Stimulated activated CD8-positive, alpha-beta memory T cell treated with anti-CD3 and anti-CD28 coated beads, Interleukin-15, amount 100 ng/mL, for 4 hours (primary cell): ENCODE measurements at regions not wholly inside any gene's neighbourhood (a gene's known extent, or its start where the extent isn't known, plus 50 kb on each side); places are given as distances from the start of the nearest gene placed in this dataset.

ENCODE experiments used
- DNase-seq, 2 donors: peaks; one replicate each; pipeline ENCODE4 v3.0.0-alpha.2; 2020; ENCODE audit warnings: low read depth in 2 of 2

DNA sequence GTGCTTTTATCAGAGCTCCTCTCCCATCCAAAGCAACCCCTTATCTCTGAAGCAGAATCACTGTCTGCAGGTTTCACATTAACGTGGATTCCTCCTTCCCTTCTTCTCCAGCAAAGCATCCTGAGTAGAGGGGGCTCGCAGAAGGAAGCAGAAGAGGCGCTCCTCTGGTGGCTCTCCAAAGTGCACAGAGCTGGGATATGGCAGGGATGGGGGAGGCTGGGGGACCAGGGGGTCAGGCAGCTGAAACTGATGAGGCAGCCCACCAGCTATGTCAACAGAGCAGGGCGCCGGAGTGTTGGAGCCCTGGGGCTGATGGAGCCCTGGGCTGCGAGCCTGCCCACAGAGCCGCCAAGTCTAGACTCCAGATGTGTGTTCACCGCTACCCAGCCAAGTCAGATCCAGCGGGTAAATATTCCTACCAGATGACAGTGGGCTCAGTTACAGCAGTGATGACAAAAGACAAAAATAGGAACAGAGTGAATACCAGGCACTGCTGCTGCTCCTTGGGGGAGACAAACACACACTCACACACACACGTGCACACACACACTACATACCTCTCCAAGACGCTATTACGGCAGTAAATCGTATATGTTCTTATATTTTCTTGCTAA is 678.3 kb upstream of the ID2 start:
- DNase-seq, result no peak

DNA sequence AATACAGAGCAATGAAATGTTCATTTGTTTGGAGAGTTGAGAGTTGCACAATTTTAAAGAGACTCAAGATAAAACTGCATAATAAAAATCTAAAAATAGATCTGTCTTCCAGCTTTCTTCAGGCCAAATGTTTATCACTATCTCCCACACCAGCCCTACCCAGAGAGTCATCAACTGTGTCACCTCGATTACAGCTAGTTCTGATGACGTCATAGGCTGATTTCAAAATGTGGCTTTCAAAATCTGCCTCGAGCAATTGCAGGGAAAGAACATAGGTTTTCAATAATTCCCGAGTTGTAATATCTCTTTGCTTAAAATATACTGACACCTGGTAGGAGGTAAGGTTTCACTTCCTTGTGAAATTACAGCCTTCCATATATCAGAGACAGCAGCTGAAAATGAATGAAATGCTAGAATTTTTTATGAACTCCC is 677.6 kb upstream of the ID2 start:
- DNase-seq, result no peak

DNA sequence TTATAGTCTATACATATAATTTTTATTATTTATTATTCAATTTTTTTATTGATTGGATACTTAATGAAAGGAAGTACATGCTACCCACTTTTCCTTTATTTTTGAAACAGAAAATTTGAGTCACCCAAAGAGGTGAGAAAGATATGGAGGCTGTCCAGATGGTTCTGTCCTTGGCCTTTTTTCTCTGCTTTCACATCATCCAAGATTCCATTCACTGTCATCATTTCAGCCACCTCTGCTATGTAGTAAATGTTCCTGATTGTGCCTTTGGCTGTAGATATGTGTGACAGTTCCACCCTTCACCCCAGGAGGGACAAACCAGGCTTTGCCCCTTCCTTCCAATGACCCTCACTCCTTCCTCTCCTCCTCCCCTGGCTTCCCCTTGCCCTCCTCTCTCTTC is 675.7 kb upstream of the ID2 start:
- DNase-seq, result no peak

DNA sequence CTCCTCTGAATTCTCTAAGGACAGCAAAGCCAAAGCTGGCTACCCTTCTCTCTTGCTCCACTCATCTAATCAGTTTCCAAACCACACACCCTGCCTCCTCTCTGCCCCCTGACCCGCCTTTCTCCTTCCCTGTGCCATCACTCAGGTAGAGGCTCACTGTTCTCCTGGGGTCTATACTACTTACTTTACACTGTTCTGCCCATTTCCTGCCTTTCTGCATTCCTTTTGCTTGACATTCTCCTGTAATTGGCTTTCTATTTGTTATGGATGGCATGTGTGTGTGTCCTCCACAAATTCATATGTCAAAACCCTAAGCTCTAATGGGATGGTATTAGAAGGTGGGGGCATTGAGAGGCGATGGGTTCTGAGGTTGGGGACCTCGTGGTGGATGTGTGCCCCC is 675.2 kb upstream of the ID2 start:
- DNase-seq, result no peak

DNA sequence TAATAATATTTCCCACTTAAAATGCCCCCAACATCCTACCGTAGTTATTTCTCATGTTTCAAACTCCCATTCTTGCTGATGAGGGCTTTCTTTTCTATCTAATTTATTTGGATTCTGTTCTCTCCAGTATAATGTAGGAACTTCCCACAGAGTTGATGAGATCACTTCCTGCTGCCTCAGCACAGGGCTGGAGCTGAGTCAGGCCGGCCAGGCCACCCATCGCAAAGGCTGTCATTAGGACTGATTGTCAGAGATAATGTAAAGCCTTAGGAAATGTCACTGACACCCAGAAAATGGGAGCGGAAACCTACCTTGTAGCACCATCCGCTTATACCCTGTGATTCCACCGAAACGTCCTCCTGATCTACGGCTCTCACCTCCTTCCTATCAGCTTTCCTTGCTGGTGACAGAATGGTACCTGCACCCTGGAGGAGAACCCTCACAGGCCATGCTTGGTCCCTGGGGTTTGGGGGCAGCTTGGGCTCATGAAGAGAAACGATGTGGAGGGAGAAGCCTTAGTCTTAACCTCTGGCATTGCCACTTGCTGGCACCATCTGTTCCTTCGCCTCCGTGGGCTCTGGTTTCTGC is 672.8 kb upstream of the ID2 start:
- no peak for DNase-seq

DNA sequence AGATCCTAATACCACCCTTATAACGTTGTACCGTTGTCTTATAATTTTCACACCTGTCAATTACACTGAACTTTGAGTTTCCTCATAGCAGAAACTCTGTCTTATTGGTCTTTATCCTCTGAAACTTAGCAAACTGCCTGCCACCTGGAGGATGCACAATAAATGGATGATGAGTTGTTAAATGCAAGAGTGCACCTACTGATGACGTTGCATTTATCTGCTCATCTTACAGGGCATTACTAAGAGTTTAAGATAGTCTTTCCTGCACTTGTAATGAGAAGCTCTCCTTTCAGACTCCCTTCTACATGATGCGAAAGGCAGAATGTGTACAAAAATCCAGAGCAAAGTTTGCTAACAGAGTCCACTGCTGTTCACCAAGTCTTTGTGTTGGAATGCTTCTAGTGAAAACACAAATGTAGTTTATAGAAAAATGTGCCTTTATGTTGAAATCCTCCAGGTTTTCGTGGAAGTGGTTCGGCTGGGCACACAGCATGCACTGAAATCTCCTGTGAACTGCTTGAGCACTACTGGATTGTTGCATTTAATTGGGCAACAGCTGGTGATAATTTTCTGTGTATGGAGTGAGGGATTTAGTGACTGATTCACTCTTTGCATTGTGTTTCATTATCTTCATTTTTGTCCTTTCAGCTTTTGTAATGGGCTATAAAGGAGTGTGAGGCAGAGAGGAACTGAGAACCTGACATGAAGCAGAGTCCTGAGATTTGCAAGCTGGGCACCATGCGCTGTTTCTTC is 665.8 kb upstream of the ID2 start:
- DNase-seq, result no peak

DNA sequence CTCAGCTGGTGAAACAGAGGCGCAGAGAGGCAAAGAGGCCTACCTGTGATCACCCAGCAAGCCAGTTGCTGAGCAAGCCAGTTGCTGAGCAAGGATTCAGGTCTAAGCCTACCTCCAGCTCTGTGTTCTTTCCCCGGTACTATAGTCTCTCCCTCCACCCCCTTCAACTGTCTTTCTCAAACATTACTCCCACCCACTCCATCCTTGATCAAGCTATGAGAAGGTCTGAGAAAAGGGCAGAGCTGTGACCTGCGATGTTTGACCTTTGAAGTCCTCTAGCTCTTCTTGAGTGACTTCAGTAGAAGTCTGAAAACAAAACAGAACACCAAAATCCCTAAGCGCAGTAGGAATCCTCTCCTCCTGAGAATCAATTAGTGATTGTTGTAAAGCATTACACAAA is 665.2 kb upstream of the ID2 start:
- DNase-seq, result no peak

DNA sequence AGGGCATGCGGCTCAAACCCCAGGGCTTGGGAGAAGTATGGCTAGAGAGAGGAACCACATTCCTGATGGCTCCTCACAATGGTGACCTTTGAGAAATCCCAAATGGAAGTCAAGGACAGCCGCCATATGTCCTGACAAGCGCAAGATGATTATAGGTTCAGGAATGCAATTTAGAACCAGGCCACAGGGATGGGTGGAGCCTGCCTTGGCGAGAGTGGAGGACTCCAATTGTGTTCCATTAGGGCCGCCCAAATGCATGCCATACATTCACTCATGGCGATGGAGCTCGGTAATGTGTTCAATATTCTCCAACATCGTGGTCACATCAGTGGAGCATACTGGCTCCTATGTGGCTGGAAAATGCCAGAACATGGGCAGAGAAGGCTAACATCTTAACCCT is 662.9 kb upstream of the ID2 start:
- DNase-seq, result no peak

DNA sequence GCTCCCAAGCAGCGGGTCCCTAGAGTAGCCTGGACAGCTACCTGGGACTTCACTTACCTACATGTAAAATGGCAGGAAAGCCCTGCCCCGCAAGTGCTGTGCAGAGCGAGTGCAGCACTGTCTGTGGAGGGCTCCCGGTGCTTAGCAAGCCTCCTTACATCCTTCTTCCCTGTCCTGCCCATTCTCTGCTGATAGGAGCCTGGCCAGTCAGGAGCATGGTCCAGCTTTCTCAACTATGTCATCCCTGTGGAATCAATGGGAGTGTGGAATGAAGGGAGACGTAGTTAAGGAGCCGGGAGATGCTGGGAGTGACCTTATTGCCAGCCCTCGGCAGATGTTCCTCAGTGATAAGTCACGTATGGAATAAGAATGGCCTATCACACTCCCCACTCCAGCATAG is 661.9 kb upstream of the ID2 start:
- no peak for DNase-seq

DNA sequence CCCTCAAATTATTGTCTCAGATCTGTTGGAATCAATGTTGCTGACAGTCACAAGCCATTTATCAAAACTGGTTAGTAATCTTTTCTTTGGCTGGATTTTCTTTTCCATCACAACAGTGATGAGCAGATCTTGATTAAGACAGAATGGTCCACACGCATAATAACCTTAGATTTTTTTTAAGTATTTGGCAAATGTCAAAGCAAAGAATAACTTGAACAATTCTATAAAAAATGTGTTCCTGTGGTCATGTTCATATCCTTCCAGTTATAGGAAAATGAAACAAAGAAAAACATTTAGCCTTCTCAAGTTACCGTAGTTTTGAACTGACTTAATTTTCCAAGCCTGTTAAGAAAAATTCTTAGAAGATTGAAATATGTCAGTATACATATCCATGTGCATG is 659.9 kb upstream of the ID2 start:
- DNase-seq, result no peak

DNA sequence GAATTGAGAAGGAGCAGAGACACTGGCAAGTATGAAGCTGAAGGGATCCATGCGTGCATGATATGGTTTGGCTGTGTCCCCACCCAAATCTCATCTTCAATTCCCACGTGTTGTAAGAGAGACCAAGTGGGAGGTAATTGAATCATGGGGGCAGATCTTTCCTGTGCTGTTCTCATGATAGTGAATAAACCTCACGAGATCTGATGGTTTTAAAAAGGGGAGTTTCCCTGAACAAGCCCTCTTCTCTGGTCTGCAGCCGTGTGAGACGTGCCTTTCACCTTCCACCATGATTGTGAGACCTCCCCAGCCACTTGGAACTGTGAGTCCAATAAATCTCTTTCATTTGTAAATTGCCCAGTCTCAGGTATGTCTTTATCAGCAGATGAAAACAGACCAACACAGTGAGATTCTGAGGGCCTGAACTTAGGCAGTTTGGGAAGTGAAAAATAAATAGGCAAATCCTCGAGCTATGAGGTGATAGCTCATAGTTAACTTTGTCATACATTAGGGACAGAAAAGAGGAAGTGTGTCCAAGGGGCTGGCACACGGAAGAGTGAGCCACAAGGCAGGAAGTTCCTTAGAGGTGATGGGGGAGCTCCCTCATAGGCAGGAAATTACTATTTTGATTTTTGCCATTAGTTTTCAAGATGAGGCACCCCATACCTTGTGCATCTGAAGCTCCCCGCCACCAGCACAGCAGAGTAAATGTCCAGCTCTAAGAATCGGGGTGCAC is 658.8 kb upstream of the ID2 start:
- no peak for DNase-seq

DNA sequence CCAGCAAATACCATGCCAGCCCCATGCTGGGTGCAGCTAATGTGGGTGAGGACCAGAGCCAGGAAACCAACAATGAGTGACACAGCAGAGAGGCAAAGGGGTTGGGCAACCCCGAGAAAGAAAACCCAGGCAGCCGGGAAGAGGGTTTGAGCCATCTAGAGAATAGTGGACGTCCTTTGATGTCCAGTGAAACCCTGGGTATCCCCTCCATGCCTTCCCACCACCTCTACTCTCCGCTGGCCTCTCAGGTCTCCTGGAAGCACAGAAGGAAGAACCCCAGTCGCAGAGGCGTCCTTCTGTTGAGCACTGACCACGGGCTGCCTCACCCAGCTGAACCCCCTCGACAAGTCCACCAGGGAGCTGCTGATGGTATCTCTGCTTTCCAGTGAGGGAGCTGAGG is 657.4 kb upstream of the ID2 start:
- DNase-seq, result no peak

DNA sequence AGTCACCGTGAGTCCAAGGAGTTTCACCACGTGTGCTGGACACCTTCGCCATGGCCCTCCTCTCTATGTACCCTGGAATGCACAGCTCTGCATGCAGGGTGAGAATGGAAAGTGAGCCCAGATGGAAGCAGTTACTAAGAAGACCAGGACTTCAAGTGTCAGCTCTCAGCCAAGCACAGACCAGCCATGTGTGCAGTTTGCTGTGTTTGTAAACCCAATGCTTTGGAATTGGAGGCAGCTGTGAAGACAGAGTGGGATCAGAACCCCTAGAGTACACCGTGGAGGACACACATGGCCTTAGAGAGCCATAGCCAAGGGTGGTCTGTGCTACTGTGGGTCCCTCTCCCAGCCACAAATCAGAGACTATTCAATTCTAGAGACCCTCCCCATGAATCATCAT is 655.5 kb upstream of the ID2 start:
- no peak for DNase-seq

DNA sequence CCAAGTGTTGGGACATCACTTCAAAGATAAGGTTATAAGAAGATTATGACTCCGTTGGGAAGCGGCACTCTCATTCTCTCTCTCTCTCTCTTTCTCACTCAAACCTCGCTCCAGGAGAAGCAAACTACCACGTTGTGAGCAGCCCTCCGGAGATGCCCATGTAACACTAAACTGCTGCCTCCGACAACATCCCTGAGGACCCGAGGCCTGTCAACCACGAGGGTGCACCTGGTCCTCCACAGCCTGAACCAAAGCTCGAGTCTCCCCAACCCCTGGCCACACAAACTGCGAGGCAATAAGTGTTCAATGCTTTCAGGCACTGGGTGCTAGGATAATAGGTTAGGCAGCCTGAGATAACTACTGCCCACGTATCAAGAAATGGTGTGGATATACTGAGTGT is 654.5 kb upstream of the ID2 start:
- DNase-seq, result no peak

DNA sequence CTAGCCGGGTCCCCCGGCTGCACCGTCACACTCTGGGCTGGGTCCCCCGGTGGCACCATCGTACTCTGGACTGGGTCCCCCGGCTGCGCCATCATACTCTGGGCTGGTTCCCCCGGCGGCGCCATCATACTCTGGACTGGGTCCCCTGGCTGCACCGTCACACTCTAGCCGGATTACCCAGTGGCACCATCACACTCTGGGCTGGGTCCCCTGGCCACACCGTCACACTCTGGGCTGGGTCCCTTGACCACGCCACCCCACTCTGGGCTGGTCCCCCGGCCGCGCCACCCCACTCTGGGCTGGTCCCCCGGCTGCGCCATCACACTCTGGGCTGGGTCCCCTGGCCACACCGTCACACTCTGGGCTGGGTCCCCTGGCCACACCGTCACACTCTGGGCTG is 653.8 kb upstream of the ID2 start:
- no peak for DNase-seq

DNA sequence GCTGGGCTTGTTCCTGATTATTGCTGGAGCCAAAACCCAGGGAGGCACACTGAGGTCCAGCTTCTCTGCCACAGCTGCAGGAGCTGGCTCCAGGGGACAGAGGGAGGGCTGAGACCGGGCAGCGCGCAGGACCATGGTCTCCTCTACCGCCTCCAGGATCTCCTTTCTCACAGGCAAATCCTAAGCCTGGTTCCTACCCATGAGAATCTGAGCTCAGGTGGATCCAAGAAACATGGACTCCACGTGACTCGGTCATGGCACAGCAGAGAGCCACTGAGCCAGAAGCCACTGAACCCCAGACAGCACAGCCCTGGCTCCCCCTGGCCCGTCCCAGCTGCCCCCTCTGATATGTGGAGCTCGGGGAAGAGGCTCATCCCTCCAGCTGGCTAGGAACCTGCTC is 653.4 kb upstream of the ID2 start:
- DNase-seq, result no peak

DNA sequence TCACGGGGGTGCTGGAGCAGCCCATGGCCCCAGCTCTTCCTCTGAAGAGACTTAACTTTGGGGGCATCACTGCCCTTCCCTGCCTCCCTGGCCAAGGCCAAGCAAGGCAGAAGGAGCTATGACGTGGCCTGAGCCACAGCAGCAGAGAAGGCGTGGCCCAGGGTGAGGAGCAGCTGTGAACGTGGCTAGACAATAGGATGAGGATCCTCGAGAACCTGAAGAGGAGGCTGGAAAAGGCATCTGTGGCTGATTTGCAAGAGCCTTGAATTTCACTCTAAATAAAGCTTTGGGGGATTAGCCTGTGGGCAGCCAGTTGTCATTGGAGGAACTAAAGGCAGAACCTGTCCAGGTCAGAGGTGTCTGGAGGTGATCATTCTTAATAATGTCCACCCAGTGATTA is 652.9 kb upstream of the ID2 start:
- DNase-seq, result no peak

DNA sequence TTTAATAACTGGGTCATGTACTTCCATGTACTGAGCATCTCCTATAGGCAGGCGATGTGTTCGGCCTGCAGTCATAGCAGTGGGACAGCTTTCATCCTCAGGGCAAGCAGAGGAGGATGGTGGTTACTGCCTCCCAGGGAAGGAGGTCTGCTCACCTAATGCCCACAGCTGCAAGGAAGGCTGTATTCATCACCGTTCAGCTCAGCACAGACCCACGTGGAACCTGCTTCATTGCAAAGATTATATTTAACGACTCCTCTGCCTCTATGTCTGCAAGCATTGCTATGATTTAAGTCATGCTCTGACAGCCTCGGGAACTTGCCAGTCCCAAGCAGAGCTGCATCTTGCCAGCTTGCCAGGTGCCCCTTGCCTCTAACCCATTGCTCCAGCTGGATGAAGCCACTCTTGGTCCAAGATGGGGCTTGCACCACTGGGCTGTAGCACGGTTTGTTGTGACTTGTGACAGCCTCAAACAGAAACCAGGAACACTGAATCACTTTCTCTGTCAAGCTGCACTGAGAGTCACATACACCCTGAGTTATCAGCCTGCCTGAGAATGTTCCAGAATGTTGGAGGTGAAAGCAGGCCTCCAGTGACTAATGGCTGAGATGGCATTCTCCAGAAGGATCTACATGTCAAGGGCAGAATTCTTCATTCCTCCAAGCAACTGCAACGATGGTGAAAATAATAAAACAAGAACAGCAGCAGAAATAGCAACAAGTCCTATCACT is 651.1 kb upstream of the ID2 start:
- no peak for DNase-seq

DNA sequence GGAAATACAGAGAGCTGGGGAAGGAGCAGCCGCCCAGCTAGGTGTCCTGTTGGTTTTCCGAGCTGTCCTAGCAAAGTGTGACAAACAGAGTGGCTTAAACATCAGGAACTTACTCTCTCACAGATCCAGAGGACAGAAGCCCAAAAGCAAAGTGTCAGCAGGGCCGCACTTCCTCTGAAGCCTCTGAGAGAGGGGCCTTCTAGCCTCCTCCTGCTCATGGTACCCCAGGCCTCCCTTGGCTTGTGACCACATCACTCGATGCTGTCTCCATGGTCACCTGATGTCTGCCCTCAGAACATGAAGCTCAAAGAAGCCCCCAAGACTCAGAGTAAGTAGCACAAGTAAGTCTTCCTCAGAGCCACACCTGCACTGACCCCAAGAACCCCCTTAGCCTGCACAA is 650.5 kb upstream of the ID2 start:
- DNase-seq, result no peak

DNA sequence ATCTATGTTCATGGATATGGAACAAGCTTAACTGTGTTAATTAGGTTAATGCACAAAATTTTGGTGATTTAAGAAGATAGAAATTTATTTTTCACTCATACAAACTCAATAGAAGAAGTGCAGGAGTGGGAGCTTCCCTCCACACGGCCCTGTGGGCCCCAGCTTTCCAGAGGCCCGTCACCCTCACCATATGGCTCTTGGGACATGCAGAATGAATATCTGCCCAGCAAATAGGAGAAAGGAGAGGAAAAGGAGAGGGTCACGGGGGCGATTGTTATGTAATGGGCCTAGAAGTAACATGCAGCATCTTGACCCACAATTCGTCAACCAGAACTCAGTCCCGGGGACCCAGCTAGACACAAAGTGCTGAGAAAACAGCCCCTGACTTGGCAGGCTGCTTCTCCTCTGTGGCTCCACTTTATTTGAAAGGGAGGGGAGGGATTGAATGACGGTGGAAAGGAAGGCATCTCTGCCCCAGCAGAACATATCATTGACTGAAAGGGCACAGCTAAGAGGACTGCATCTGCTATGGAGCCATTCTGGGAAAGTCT is 648.2 kb upstream of the ID2 start:
- no peak for DNase-seq

DNA sequence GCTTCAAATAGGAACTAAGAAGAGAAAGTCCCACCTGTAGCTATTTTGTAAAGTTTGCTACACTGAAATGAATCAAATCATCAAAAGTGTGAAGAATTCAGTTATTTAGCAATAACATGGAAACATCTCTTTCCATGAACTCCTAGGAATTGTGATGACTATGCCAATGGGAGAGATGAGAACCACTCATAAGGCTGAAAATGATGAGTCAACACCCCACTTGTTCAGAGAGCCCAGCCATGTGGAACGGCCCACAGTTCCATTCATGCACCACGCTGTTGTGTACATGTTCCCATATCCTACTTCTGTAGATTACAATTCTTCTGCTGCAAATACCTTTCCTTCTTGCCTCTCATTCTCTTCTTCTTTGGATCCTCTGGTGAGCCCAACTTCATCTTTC is 645.5 kb upstream of the ID2 start:
- no peak for DNase-seq

DNA sequence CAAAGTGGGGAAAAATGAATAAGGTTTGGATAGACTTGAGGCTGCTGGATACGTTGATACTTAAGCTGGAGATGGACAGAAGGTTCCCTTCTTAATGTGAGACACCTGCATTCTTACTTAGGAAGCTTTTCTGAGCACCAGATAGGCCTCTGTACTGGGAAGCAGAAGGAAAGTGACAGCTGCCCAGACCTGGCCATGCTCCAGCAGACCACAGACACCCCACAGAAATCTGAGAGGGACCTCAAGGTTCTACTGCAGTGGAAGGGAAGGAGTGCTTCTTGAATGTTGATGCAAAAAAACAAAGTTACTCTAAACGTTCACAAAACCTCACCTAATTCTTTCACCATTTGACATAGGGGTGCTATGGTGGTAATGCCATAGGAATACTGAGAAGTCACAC is 642.1 kb upstream of the ID2 start:
- no peak for DNase-seq
